GM23248 (cell line): ENCODE measurements at regions not wholly inside any gene's neighbourhood (a gene's known extent, or its start where the extent isn't known, plus 50 kb on each side); places are given as distances from the start of the nearest gene placed in this dataset.

Experiments
- DNase-seq: peaks from one replicate; pipeline ENCODE4 v3.0.0-alpha.2; 2015
- H2AFZ ChIP-seq: fragments of 200-600 bp; sonication (generic); 2 replicates; pipeline ENCODE4 v1.6.1; 2016; ENCODE audit warnings: antibody characterized with exemption
- H3F3A ChIP-seq: fragments of 200-600 bp; sonication (generic); 2 replicates; pipeline ENCODE4 v1.6.1; 2016; ENCODE audit warnings: mild to moderate bottlenecking, antibody characterized with exemption, mixed run types; ENCODE audit not compliant: insufficient read depth
- H3K27ac ChIP-seq: fragments of 200-600 bp; sonication (generic); 2 replicates; pipeline ENCODE4 v1.5.1; 2016; ENCODE audit warnings: mild to moderate bottlenecking
- H3K27me3 ChIP-seq: fragments of 200-600 bp; sonication (generic); replicated peaks from 2 replicates; pipeline ENCODE4 v1.6.1; 2016; ENCODE audit warnings: mild to moderate bottlenecking; ENCODE audit not compliant: insufficient read depth
- H3K36me3 ChIP-seq: fragments of 200-600 bp; sonication (generic); 2 replicates; pipeline ENCODE4 v1.6.1; 2016; ENCODE audit warnings: low read depth, mild to moderate bottlenecking
- H3K4me1 ChIP-seq: fragments of 200-600 bp; sonication (generic); 2 replicates; pipeline ENCODE4 v1.6.1; 2016; ENCODE audit warnings: mild to moderate bottlenecking; ENCODE audit not compliant: insufficient read depth
- H3K4me2 ChIP-seq: fragments of 200-600 bp; sonication (generic); one replicate; pipeline ENCODE4 v1.6.1; 2016; ENCODE audit warnings: mild to moderate bottlenecking; ENCODE audit not compliant: unreplicated experiment
- H3K4me3 ChIP-seq: fragments of 200-600 bp; sonication (generic); 2 replicates; pipeline ENCODE4 v1.5.1; 2016; ENCODE audit warnings: mild to moderate bottlenecking
- H3K79me2 ChIP-seq: fragments of 200-600 bp; sonication (generic); 2 replicates; pipeline ENCODE4 v1.6.1; 2016; ENCODE audit warnings: mild to moderate bottlenecking; ENCODE audit not compliant: insufficient read depth
- H3K9ac ChIP-seq: fragments of 200-600 bp; sonication (generic); 2 replicates; pipeline ENCODE4 v1.6.1; 2016; ENCODE audit warnings: mild to moderate bottlenecking
- H3K9me2 ChIP-seq: fragments of 200-600 bp; sonication (generic); 2 replicates; pipeline ENCODE4 v1.6.1; 2016; ENCODE audit warnings: mixed run types, mild to moderate bottlenecking, moderate library complexity; ENCODE audit not compliant: insufficient read depth
- H3K9me3 ChIP-seq: fragments of 200-600 bp; sonication (generic); one replicate; pipeline ENCODE4 v1.6.1; 2017; ENCODE audit warnings: low read depth
- H4K20me1 ChIP-seq: fragments of 200-600 bp; sonication (generic); 2 replicates; pipeline ENCODE4 v1.6.0; 2016; ENCODE audit not compliant: insufficient read depth
- EZH2 ChIP-seq: fragments of 200-600 bp; sonication (generic); IDR thresholded peaks from 2 replicates; pipeline ENCODE4 v1.6.1; 2018; ENCODE audit warnings: antibody characterized with exemption, mild to moderate bottlenecking; ENCODE audit not compliant: insufficient read depth, poor library complexity, severe bottlenecking
- EZH2phosphoT487 ChIP-seq: fragments of 200-600 bp; sonication (generic); IDR thresholded peaks from 2 replicates; pipeline ENCODE4 v1.6.1; 2018; ENCODE audit warnings: antibody characterized with exemption, moderate library complexity, mild to moderate bottlenecking, low read depth; ENCODE audit not compliant: insufficient read depth
- WGBS, 2 experiments: methylation state at CpG; one replicate each; pipeline ENCODE4 v1.1.6; 2015 to 2017; ENCODE audit warnings: low lambda C conversion rate in 2 of 2, low coverage in 1 of 2; ENCODE audit errors: missing lambda C conversion rate in 2 of 2; 5-methylcytosine and 5-hydroxymethylcytosine counted together
- in situ Hi-C: fragments of 300-500 bp; cut with MboI; formaldehyde crosslinking; loops from 2 replicates; pipeline ENCODE4 v1.15.0; 2020

DNA sequence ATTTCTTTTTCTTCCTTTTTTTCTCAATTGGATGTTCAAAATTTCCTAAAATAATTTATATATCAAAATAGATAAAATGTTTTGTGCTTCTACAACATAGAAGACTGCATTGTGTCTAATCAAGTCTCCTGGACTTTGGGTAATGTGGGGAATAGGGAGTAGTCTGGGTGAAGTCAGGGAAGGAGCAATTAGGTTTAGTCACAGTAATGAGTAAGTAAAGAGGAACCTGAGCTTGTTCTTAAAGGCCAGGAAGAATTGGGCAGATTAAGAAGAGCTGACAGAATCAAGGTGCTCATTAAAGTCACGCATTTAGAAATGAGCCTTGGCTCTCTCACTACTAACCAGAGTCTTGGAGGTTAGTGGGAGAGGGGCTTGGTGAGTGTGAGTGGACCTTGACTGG lies 233.3 kb upstream of the SSTR1 start:
- in situ Hi-C loops: no loop called here
- no peak overlapping the region for H3K9ac ChIP-seq
- no peaks in the 10 kb centered on the region for H3K79me2 ChIP-seq
- H2AFZ ChIP-seq: no peak overlapping the region
- no peaks in the 10 kb centered on the region for H3K27me3 ChIP-seq
- H3K4me3 ChIP-seq: no peak overlapping the region
- TF ChIP-seq EZH2: no peak
- no peak for TF ChIP-seq EZH2phosphoT487
- H3K9me3 ChIP-seq: no peaks in the 10 kb centered on the region
- peaks cover 22% of the 10 kb centered on the region for H3K4me1 ChIP-seq
- no peak overlapping the region for H3K27ac ChIP-seq
- H3K36me3 ChIP-seq: no peaks in the 10 kb centered on the region
- H3F3A ChIP-seq: peaks cover 22% of the 10 kb centered on the region
- no peaks in the 10 kb centered on the region for H3K9me2 ChIP-seq
- peak; percentile 69 for DNase-seq
- H3K4me2 ChIP-seq: no peak overlapping the region
- WGBS, 2 experiments: 67 to 76% methylated on average over 1 of the region's 1 CpG
- H4K20me1 ChIP-seq: no peaks in the 10 kb centered on the region

DNA sequence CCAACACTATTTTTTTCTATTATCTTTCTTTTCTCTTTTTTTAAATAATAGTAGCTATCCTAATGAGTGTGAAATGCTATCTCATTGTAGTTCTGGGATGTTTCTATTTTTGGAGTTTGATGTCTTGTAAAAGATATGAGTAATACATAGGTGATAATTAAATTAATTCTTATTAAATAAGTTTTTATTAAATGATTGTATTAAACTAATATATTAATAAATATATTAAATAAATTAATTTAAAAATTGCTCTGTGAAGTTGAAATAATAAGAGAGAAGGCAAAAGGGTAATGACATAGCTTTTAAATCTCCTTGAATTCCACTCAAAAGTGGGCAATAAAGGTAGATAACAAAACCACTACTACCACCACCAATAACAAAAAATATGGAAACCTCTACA lies 230.2 kb upstream of the SSTR1 start:
- no peak overlapping the region for H3K4me3 ChIP-seq
- H3K9me3 ChIP-seq: no peaks in the 10 kb centered on the region
- H3K4me2 ChIP-seq: no peak overlapping the region
- no peaks in the 10 kb centered on the region for H3K9me2 ChIP-seq
- H2AFZ ChIP-seq: no peak overlapping the region
- H3K79me2 ChIP-seq: no peaks in the 10 kb centered on the region
- no peak for DNase-seq
- in situ Hi-C loops: no loop called here
- TF ChIP-seq EZH2phosphoT487 (no peak), EZH2 (no peak)
- no peaks in the 10 kb centered on the region for H3K27me3 ChIP-seq
- H3K27ac ChIP-seq: no peak overlapping the region
- H3K9ac ChIP-seq: no peak overlapping the region
- peaks cover 18% of the 10 kb centered on the region for H3F3A ChIP-seq
- H3K4me1 ChIP-seq: peaks cover 22% of the 10 kb centered on the region
- H3K36me3 ChIP-seq: no peaks in the 10 kb centered on the region
- no peaks in the 10 kb centered on the region for H4K20me1 ChIP-seq

DNA sequence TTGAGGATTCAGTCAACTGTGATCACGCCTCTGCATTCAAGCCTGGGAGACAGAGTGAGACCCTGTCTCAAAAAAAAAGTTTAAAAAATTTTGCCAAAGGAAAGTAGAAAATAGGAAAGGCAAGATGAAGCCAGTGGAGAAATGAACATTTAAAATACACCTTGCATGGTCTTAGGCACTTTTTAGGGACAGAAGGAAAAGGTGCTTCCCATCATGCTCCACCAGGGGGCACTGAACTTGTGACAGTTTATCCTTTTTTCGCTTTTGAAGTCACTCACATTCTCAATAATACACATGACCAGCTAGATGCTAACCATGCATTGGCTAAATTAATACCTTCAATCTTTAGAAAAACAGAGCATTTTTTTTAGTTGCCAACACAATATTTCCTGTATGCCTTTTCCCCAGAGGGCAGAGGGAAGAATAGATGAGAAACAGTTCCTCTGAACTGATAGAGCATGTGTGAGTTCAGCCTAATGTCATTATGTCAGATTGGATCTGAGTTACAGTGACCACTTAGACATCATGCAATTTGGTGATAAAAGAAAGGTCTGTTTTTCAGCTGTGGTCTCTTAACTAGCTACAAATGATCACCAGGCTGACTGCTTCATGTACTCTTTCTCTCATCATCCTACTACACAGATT lies 221.8 kb upstream of the SSTR1 start:
- Histone ChIP-seq H3K9me3 (no peaks in the 10 kb centered on the region), H4K20me1 (no peaks in the 10 kb centered on the region), H3K4me2 (no peak overlapping the region), H3K4me1 (no peaks in the 10 kb centered on the region), H3K9me2 (no peaks in the 10 kb centered on the region), H3K9ac (no peak overlapping the region), H3K36me3 (no peaks in the 10 kb centered on the region), H3F3A (no peaks in the 10 kb centered on the region), H3K4me3 (no peak overlapping the region), H3K79me2 (no peaks in the 10 kb centered on the region), H3K27me3 (no peaks in the 10 kb centered on the region), H2AFZ (no peak overlapping the region), H3K27ac (no peak overlapping the region)
- DNase-seq: peak; percentile 61
- TF ChIP-seq EZH2phosphoT487 (no peak), EZH2 (no peak)
- in situ Hi-C loops: no loop called here
- 58 to 70% methylated on average over 2 of the region's 2 CpGs for WGBS, 2 experiments

GRCh38 chr14:37988472-37988871 lies 219.2 kb upstream of the SSTR1 start:
- WGBS, 2 experiments: 96 to 98% methylated on average over 3 of the region's 3 CpGs
- no peaks in the 10 kb centered on the region for H3K4me1 ChIP-seq
- H3K27ac ChIP-seq: no peak overlapping the region
- DNase-seq: peak; percentile 6
- H3K27me3 ChIP-seq: no peaks in the 10 kb centered on the region
- no peaks in the 10 kb centered on the region for H3K79me2 ChIP-seq
- H3K4me2 ChIP-seq: no peak overlapping the region
- no peaks in the 10 kb centered on the region for H3K36me3 ChIP-seq
- H3K4me3 ChIP-seq: no peak overlapping the region
- H3F3A ChIP-seq: no peaks in the 10 kb centered on the region
- no peaks in the 10 kb centered on the region for H4K20me1 ChIP-seq
- H3K9me2 ChIP-seq: no peaks in the 10 kb centered on the region
- no peak overlapping the region for H2AFZ ChIP-seq
- no peak overlapping the region for H3K9ac ChIP-seq
- TF ChIP-seq EZH2 (no peak), EZH2phosphoT487 (no peak)
- in situ Hi-C loops: no loop called here
- no peaks in the 10 kb centered on the region for H3K9me3 ChIP-seq

DNA sequence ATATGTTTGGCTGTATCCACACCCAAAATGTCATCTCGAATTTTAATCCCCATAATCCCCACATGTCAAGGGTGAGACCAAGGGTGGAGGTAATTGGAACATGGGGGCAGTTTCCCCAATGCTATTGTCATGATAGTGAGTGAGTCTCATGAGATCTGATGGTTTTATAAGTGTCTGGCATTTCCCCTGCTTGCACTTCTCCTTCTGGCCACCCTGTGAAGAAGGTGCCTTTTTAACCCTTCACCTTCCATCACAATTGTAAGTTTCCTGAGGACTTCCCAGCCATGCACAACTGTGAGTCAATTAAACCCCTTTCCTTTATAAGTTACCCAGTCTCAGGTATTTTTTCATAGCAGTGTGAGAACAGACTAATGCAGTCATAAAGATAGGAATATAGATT lies 216.7 kb upstream of the SSTR1 start:
- no peak overlapping the region for H3K4me2 ChIP-seq
- DNase-seq: no peak
- no peaks in the 10 kb centered on the region for H3K9me2 ChIP-seq
- in situ Hi-C loops: no loop called here
- no peak overlapping the region for H3K4me3 ChIP-seq
- H3K27me3 ChIP-seq: no peaks in the 10 kb centered on the region
- H3K9me3 ChIP-seq: no peaks in the 10 kb centered on the region
- no peak overlapping the region for H3K9ac ChIP-seq
- no peaks in the 10 kb centered on the region for H3F3A ChIP-seq
- H4K20me1 ChIP-seq: no peaks in the 10 kb centered on the region
- no peaks in the 10 kb centered on the region for H3K79me2 ChIP-seq
- H3K4me1 ChIP-seq: no peaks in the 10 kb centered on the region
- no peak overlapping the region for H3K27ac ChIP-seq
- TF ChIP-seq EZH2phosphoT487 (no peak), EZH2 (no peak)
- 20 to 37% methylated on average over 1 of the region's 1 CpG for WGBS, 2 experiments
- no peaks in the 10 kb centered on the region for H3K36me3 ChIP-seq
- H2AFZ ChIP-seq: no peak overlapping the region
